GM23338 (cell line): ENCODE measurements at regions not wholly inside any gene's neighbourhood (a gene's known extent, or its start where the extent isn't known, plus 50 kb on each side); places are given as distances from the start of the nearest gene placed in this dataset.

Experiments
- ATAC-seq: fragments of 200-7000 bp; cut with Tn5 transposase; 3 replicates; pipeline ENCODE4 v1.9.1; 2020
- DNase-seq: peaks from one replicate; pipeline ENCODE4 v3.0.0-alpha.2; 2015; ENCODE audit warnings: low spot score
- H2AFZ ChIP-seq: fragments of 200-600 bp; sonication (generic); 2 replicates; pipeline ENCODE4 v1.8.0; 2016; ENCODE audit warnings: antibody characterized with exemption, mild to moderate bottlenecking, moderate library complexity
- H3F3A ChIP-seq: fragments of 200-600 bp; sonication (generic); replicated peaks from 2 replicates; pipeline ENCODE4 v1.8.0; 2017; ENCODE audit warnings: antibody characterized with exemption, mixed run types, low read depth
- H3K27ac ChIP-seq: fragments of 200-600 bp; sonication (generic); 2 replicates; pipeline ENCODE4 v1.6.1; 2016; ENCODE audit warnings: low read depth
- H3K27me3 ChIP-seq: fragments of 200-600 bp; sonication (generic); 2 replicates; pipeline ENCODE4 v1.8.0; 2016; ENCODE audit warnings: mild to moderate bottlenecking, mixed run types, moderate library complexity; ENCODE audit not compliant: insufficient read depth
- H3K36me3 ChIP-seq: fragments of 200-600 bp; sonication (generic); 2 replicates; pipeline ENCODE4 v1.8.0; 2016; ENCODE audit warnings: mild to moderate bottlenecking; ENCODE audit not compliant: insufficient read depth
- H3K4me1 ChIP-seq: fragments of 200-600 bp; sonication (generic); 2 replicates; pipeline ENCODE4 v1.8.0; 2016; ENCODE audit warnings: mild to moderate bottlenecking, moderate library complexity; ENCODE audit not compliant: insufficient read depth
- H3K4me2 ChIP-seq: fragments of 200-600 bp; sonication (generic); 2 replicates; pipeline ENCODE4 v1.7.1; 2017; ENCODE audit warnings: mixed run types
- H3K4me3 ChIP-seq: fragments of 200-600 bp; sonication (generic); 2 replicates; pipeline ENCODE4 v1.6.1; 2016; ENCODE audit warnings: mixed run types
- H3K79me2 ChIP-seq: fragments of 200-600 bp; sonication (generic); replicated peaks from 2 replicates; pipeline ENCODE4 v1.8.0; 2017; ENCODE audit warnings: mild to moderate bottlenecking; ENCODE audit not compliant: insufficient read depth
- H3K9me2 ChIP-seq: fragments of 200-600 bp; sonication (generic); 2 replicates; pipeline ENCODE4 v1.8.0; 2017; ENCODE audit not compliant: insufficient read depth
- H4K20me1 ChIP-seq: fragments of 200-600 bp; sonication (generic); replicated peaks from 2 replicates; pipeline ENCODE4 v1.8.0; 2017; ENCODE audit warnings: mild to moderate bottlenecking; ENCODE audit not compliant: insufficient read depth
- H3K27ac Mint-ChIP-seq: 2 replicates; pipeline ENCODE4 v1.8.0; 2020; ENCODE audit warnings: inconsistent platforms, mild to moderate bottlenecking, moderate library complexity, mixed read lengths
- H3K27me3 Mint-ChIP-seq: 3 replicates; pipeline ENCODE4 v1.8.0; 2022; ENCODE audit warnings: low read depth, mild to moderate bottlenecking, moderate library complexity, mixed read lengths, inconsistent platforms; ENCODE audit not compliant: insufficient read depth, poor library complexity
- H3K36me3 Mint-ChIP-seq: 3 replicates; pipeline ENCODE4 v1.8.0; 2021; ENCODE audit warnings: low read depth, mild to moderate bottlenecking, inconsistent platforms, moderate library complexity, mixed read lengths
- H3K4me1 Mint-ChIP-seq: 3 replicates; pipeline ENCODE4 v1.8.0; 2020; ENCODE audit warnings: mild to moderate bottlenecking, inconsistent platforms, mixed read lengths
- H3K4me3 Mint-ChIP-seq: 3 replicates; pipeline ENCODE4 v1.8.0; 2021; ENCODE audit warnings: moderate library complexity, mild to moderate bottlenecking, inconsistent platforms, mixed read lengths
- H3K9me3 Mint-ChIP-seq: 3 replicates; pipeline ENCODE4 v1.8.0; 2020; ENCODE audit warnings: moderate library complexity, mild to moderate bottlenecking, inconsistent platforms, mixed read lengths
- CREB1 ChIP-seq: fragments of 250-450 bp; sonication (Bioruptor Pico); IDR thresholded peaks from 2 replicates; pipeline ENCODE4 v1.5.0; 2020; ENCODE audit warnings: low read depth, mild to moderate bottlenecking, moderate library complexity
- EZH2phosphoT487 ChIP-seq: fragments of 200-600 bp; sonication (generic); IDR thresholded peaks from one replicate; pipeline ENCODE4 v1.8.1; 2018; ENCODE audit warnings: antibody characterized with exemption; ENCODE audit not compliant: unreplicated experiment
- NANOG ChIP-seq: IDR thresholded peaks from 2 replicates; pipeline ENCODE4 v1.6.1; 2016; ENCODE audit warnings: antibody characterized with exemption, borderline replicate concordance
- STAT1 ChIP-seq: IDR thresholded peaks from one replicate; pipeline ENCODE4 v1.6.1; 2016; ENCODE audit warnings: antibody characterized with exemption; ENCODE audit not compliant: unreplicated experiment
- ZNF331 ChIP-seq: fragments of 250-450 bp; sonication (Bioruptor Pico); IDR thresholded peaks from 2 replicates; pipeline ENCODE4 v1.5.0; 2020; ENCODE audit warnings: low read depth, mild to moderate bottlenecking, moderate library complexity
- TF ChIP-seq, protein P1 (sequence below), 2 experiments: fragments of 200-600 bp in 1 of 2; sonication (generic) in 1 of 2; conservative IDR thresholded peaks; 2 replicates each; pipeline versions ENCODE4 v1.5.1 to v1.6.1; 2016 to 2017; ENCODE audit warnings: antibody characterized with exemption in 2 of 2, low read depth in 2 of 2, mild to moderate bottlenecking in 2 of 2, moderate library complexity in 1 of 2
- TF ChIP-seq, protein P2 (sequence below): fragments of 250-450 bp; sonication (Bioruptor Pico); IDR thresholded peaks from 2 replicates; pipeline ENCODE4 v1.5.0; 2020; ENCODE audit warnings: mild to moderate bottlenecking, moderate library complexity
- TF ChIP-seq, protein P3 (sequence below): IDR thresholded peaks from 2 replicates; pipeline ENCODE4 v1.6.1; 2016; ENCODE audit warnings: antibody characterized with exemption

DNA sequence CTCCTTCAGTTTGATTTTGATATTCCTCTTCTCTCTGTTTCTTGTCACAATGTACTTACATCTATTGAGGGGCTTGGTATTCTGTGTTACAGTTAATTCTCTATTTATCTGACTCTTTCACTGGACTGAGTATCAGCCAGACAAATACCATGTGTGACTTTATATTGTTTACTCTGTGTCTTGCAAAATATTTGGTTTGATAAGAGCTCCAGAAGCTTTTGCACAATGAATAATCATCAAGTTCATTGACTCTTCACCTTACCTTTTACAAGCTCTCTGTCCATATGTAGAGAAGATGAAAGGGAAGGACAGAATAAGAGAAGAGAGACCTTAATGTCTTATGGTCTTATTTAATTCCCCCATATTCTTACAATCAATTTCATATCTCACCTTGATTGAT lies 877.7 kb upstream of the CDH8 start:
- Mint-ChIP-seq H3K9me3 (peaks cover 14% of the 10 kb centered on the region), H3K4me3 (no peak overlapping the region), H3K36me3 (peaks cover 14% of the 10 kb centered on the region), H3K27ac (no peak overlapping the region), H3K4me1 (no peaks in the 10 kb centered on the region), H3K27me3 (no peaks in the 10 kb centered on the region)
- Histone ChIP-seq H3K27ac (no peak overlapping the region), H3K4me1 (no peaks in the 10 kb centered on the region), H3K4me3 (no peak overlapping the region), H3F3A (no peaks in the 10 kb centered on the region), H4K20me1 (no peaks in the 10 kb centered on the region), H3K79me2 (no peaks in the 10 kb centered on the region), H2AFZ (no peak overlapping the region), H3K9me2 (no peaks in the 10 kb centered on the region; the same call in 1 of the 2 replicates), H3K36me3 (no peaks in the 10 kb centered on the region), H3K4me2 (no peak overlapping the region), H3K27me3 (no peaks in the 10 kb centered on the region)
- no peak for TF ChIP-seq ZNF331
- no peak for TF ChIP-seq CREB1 (CRISPR knock-in tag)
- TF ChIP-seq, protein P1, sequence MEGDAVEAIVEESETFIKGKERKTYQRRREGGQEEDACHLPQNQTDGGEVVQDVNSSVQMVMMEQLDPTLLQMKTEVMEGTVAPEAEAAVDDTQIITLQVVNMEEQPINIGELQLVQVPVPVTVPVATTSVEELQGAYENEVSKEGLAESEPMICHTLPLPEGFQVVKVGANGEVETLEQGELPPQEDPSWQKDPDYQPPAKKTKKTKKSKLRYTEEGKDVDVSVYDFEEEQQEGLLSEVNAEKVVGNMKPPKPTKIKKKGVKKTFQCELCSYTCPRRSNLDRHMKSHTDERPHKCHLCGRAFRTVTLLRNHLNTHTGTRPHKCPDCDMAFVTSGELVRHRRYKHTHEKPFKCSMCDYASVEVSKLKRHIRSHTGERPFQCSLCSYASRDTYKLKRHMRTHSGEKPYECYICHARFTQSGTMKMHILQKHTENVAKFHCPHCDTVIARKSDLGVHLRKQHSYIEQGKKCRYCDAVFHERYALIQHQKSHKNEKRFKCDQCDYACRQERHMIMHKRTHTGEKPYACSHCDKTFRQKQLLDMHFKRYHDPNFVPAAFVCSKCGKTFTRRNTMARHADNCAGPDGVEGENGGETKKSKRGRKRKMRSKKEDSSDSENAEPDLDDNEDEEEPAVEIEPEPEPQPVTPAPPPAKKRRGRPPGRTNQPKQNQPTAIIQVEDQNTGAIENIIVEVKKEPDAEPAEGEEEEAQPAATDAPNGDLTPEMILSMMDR (conservative IDR thresholded peaks at IDR 0.05; ENCODE audit: low read depth in 2 of 2), result no peak
- no peak for ATAC-seq
- no peak for DNase-seq

DNA sequence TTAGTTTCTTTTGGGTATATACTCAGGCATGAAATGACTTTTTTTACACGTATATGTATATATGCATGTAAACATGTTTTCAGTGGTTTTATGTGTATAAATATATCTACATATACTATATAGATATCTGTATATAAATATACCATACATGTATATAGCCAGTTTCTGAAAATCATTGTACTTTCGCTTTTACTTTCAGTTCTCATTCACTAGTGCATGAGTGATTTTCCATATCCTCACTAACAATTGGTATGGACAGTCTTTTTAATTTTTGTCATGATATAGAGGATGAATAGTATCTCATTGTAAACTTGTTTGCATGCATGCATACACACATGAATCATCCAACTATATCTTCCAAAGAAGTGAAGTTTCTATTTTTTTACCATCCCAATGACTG lies 877.1 kb upstream of the CDH8 start:
- Mint-ChIP-seq H3K27me3 (no peaks in the 10 kb centered on the region), H3K4me3 (no peak overlapping the region), H3K27ac (no peak overlapping the region), H3K9me3 (peaks cover 14% of the 10 kb centered on the region), H3K4me1 (no peaks in the 10 kb centered on the region), H3K36me3 (peaks cover 14% of the 10 kb centered on the region)
- H3F3A ChIP-seq, result no peaks in the 10 kb centered on the region
- no peak overlapping the region for H2AFZ ChIP-seq
- H3K36me3 ChIP-seq, result no peaks in the 10 kb centered on the region
- H3K79me2 ChIP-seq, result no peaks in the 10 kb centered on the region
- H3K4me3 ChIP-seq, result no peak overlapping the region
- H3K9me2 ChIP-seq, result no peaks in the 10 kb centered on the region; the same call in 1 of the 2 replicates
- ATAC-seq, result no peak
- no peak overlapping the region for H3K4me2 ChIP-seq
- no peaks in the 10 kb centered on the region for H3K4me1 ChIP-seq
- TF ChIP-seq EZH2phosphoT487 (no peak), CREB1 (CRISPR knock-in tag) (no peak), NANOG (no peak), STAT1 (no peak)
- TF ChIP-seq, protein P2, sequence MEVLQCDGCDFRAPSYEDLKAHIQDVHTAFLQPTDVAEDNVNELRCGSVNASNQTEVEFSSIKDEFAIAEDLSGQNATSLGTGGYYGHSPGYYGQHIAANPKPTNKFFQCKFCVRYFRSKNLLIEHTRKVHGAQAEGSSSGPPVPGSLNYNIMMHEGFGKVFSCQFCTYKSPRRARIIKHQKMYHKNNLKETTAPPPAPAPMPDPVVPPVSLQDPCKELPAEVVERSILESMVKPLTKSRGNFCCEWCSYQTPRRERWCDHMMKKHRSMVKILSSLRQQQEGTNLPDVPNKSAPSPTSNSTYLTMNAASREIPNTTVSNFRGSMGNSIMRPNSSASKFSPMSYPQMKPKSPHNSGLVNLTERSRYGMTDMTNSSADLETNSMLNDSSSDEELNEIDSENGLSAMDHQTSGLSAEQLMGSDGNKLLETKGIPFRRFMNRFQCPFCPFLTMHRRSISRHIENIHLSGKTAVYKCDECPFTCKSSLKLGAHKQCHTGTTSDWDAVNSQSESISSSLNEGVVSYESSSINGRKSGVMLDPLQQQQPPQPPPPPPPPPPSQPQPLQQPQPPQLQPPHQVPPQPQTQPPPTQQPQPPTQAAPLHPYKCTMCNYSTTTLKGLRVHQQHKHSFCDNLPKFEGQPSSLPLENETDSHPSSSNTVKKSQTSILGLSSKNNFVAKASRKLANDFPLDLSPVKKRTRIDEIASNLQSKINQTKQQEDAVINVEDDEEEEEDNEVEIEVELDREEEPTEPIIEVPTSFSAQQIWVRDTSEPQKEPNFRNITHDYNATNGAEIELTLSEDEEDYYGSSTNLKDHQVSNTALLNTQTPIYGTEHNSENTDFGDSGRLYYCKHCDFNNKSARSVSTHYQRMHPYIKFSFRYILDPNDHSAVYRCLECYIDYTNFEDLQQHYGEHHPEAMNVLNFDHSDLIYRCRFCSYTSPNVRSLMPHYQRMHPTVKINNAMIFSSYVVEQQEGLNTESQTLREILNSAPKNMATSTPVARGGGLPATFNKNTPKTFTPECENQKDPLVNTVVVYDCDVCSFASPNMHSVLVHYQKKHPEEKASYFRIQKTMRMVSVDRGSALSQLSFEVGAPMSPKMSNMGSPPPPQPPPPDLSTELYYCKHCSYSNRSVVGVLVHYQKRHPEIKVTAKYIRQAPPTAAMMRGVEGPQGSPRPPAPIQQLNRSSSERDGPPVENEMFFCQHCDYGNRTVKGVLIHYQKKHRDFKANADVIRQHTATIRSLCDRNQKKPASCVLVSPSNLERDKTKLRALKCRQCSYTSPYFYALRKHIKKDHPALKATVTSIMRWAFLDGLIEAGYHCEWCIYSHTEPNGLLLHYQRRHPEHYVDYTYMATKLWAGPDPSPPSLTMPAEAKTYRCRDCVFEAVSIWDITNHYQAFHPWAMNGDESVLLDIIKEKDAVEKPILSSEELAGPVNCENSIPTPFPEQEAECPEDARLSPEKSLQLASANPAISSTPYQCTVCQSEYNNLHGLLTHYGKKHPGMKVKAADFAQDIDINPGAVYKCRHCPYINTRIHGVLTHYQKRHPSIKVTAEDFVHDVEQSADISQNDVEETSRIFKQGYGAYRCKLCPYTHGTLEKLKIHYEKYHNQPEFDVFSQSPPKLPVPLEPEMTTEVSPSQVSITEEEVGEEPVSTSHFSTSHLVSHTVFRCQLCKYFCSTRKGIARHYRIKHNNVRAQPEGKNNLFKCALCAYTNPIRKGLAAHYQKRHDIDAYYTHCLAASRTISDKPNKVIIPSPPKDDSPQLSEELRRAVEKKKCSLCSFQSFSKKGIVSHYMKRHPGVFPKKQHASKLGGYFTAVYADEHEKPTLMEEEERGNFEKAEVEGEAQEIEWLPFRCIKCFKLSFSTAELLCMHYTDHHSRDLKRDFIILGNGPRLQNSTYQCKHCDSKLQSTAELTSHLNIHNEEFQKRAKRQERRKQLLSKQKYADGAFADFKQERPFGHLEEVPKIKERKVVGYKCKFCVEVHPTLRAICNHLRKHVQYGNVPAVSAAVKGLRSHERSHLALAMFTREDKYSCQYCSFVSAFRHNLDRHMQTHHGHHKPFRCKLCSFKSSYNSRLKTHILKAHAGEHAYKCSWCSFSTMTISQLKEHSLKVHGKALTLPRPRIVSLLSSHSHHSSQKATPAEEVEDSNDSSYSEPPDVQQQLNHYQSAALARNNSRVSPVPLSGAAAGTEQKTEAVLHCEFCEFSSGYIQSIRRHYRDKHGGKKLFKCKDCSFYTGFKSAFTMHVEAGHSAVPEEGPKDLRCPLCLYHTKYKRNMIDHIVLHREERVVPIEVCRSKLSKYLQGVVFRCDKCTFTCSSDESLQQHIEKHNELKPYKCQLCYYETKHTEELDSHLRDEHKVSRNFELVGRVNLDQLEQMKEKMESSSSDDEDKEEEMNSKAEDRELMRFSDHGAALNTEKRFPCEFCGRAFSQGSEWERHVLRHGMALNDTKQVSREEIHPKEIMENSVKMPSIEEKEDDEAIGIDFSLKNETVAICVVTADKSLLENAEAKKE, result no peak
- TF ChIP-seq, protein P3, sequence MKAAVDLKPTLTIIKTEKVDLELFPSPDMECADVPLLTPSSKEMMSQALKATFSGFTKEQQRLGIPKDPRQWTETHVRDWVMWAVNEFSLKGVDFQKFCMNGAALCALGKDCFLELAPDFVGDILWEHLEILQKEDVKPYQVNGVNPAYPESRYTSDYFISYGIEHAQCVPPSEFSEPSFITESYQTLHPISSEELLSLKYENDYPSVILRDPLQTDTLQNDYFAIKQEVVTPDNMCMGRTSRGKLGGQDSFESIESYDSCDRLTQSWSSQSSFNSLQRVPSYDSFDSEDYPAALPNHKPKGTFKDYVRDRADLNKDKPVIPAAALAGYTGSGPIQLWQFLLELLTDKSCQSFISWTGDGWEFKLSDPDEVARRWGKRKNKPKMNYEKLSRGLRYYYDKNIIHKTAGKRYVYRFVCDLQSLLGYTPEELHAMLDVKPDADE, result no peak
- no peak overlapping the region for H3K27ac ChIP-seq
- H4K20me1 ChIP-seq, result no peaks in the 10 kb centered on the region
- H3K27me3 ChIP-seq, result no peaks in the 10 kb centered on the region
- no peak for DNase-seq
